Nephron progenitor cell (in vitro differentiated cells): ENCODE measurements at regions not wholly inside any gene's neighbourhood (a gene's known extent, or its start where the extent isn't known, plus 50 kb on each side); places are given as distances from the start of the nearest gene placed in this dataset.

ENCODE experiments used
- DNase-seq: peaks from one replicate; pipeline ENCODE4 v3.0.0; 2021
- H3K27ac Mint-ChIP-seq: 2 replicates; pipeline ENCODE4 v1.8.0; 2021; ENCODE audit warnings: mild to moderate bottlenecking, moderate library complexity, mixed read lengths
- H3K27me3 Mint-ChIP-seq: 2 replicates; pipeline ENCODE4 v1.8.0; 2021; ENCODE audit warnings: mild to moderate bottlenecking, low read depth, mixed read lengths; ENCODE audit not compliant: poor library complexity
- H3K36me3 Mint-ChIP-seq: 2 replicates; pipeline ENCODE4 v1.8.0; 2021; ENCODE audit warnings: low read depth, mixed read lengths
- H3K4me1 Mint-ChIP-seq: 2 replicates; pipeline ENCODE4 v1.8.0; 2021; ENCODE audit warnings: mixed read lengths
- H3K4me3 Mint-ChIP-seq: 2 replicates; pipeline ENCODE4 v1.8.0; 2021; ENCODE audit warnings: mild to moderate bottlenecking, moderate library complexity, mixed read lengths
- H3K9me3 Mint-ChIP-seq: 2 replicates; pipeline ENCODE4 v1.8.0; 2021; ENCODE audit warnings: mild to moderate bottlenecking, moderate library complexity, mixed read lengths
- TF ChIP-seq, protein P1 (sequence below): fragments of 200-600 bp; sonication (generic); IDR thresholded peaks from 2 replicates; pipeline ENCODE4 v1.5.0; 2021; ENCODE audit warnings: antibody characterized with exemption

DNA sequence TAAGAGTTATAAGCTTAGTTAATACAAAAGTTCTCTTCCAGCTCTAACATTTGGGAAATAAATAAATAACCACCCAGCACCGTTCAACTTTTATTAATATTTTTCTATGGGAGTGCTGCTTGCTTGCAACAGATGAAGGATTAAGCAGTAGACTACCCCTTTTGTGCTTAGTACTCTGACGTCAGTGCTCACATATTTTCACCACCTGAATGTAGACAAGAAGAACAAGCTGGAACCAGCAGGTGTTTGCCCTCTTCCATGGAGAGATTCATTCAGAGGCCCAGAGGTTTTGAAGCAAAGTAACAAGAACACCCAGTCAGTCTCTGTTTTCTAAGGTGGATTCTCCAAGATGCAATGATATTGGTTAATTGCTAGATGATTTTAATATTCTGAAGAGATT is 307.1 kb upstream of the PIK3C3 start:
- Mint-ChIP-seq H3K27me3 (no peaks in the 10 kb centered on the region), H3K36me3 (no peaks in the 10 kb centered on the region), H3K4me3 (no peak overlapping the region), H3K4me1 (peaks cover 10% of the 10 kb centered on the region), H3K27ac (no peak overlapping the region), H3K9me3 (peaks cover 8% of the 10 kb centered on the region)
- DNase-seq: no peak
- TF ChIP-seq, protein P1, sequence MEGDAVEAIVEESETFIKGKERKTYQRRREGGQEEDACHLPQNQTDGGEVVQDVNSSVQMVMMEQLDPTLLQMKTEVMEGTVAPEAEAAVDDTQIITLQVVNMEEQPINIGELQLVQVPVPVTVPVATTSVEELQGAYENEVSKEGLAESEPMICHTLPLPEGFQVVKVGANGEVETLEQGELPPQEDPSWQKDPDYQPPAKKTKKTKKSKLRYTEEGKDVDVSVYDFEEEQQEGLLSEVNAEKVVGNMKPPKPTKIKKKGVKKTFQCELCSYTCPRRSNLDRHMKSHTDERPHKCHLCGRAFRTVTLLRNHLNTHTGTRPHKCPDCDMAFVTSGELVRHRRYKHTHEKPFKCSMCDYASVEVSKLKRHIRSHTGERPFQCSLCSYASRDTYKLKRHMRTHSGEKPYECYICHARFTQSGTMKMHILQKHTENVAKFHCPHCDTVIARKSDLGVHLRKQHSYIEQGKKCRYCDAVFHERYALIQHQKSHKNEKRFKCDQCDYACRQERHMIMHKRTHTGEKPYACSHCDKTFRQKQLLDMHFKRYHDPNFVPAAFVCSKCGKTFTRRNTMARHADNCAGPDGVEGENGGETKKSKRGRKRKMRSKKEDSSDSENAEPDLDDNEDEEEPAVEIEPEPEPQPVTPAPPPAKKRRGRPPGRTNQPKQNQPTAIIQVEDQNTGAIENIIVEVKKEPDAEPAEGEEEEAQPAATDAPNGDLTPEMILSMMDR: no peak

DNA sequence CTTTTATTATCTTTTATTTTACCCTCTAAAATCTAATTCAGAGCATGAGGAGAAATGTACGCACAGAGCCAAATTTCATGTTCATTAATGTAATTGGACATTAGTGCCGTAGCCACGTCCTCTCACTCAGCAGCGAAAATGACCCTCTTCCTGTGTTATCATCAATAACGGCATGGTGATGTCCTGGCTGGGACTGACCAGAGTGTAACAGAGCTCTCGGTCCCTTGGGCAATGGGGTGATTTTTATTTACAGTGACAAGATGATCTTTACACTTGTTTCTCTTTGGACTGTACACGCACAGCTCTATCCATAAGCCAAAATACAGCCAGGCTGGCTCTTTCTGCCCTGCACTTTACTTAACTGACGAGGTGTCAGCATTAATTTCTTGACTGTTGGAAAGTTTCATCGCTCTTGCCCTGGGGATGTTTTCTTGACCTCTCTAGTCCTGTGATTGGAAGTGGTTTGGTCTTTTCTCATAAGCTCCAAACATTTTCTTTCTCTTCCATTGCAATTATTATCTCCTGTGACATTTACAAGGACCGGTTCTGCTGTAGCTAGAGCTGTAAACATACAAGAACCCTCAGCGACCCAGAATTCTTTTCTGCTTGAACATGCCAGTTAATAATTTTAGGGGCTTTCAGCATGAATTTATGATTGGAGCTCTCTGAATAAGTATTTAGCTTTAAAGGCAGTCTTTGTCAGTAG is 308.0 kb upstream of the PIK3C3 start:
- DNase-seq: no peak
- TF ChIP-seq, protein P1: no peak
- Mint-ChIP-seq H3K4me3 (no peak overlapping the region), H3K27me3 (no peaks in the 10 kb centered on the region), H3K4me1 (peaks cover 14% of the 10 kb centered on the region), H3K36me3 (no peaks in the 10 kb centered on the region), H3K9me3 (peaks cover 8% of the 10 kb centered on the region), H3K27ac (no peak overlapping the region)

DNA sequence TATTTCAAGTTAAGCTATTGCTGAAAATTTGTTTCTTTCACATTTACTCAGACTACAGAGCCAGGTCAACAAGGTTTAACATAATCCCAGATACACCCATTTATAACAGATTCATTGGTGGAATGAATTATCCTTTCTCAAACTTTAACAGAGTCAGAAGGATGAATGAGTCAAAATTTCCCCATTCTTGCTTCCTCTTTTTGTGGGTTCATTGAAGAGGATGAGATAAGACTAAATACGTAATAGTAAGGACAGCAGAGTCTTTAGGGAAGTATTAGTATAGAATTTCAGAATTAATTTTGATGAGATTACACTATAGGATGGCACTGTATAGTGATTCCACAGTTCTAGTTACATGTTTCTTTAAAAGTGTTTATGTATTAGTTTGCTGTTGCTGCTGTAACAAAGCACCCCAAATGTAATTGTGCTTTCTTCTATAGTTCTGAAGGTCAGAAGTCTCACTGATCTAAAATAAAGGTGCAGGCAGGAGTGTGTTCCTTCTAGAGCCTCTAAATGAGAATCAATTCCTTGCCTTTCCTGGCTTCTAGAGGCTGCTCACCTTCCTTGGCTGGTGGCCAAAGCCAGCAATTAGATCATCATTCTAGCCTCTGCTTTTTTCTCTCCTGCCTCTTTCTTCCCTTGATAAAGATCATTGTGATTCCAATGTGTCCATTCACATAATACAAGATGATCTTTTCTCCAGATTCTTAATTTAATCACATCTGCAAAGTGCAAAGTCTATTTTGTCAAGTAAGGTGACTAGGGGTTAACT is 309.3 kb upstream of the PIK3C3 start:
- Mint-ChIP-seq H3K9me3 (peaks cover 8% of the 10 kb centered on the region), H3K4me1 (peaks cover 14% of the 10 kb centered on the region), H3K36me3 (no peaks in the 10 kb centered on the region), H3K27ac (no peak overlapping the region), H3K4me3 (no peak overlapping the region), H3K27me3 (no peaks in the 10 kb centered on the region)
- TF ChIP-seq, protein P1: no peak
- no peak for DNase-seq

DNA sequence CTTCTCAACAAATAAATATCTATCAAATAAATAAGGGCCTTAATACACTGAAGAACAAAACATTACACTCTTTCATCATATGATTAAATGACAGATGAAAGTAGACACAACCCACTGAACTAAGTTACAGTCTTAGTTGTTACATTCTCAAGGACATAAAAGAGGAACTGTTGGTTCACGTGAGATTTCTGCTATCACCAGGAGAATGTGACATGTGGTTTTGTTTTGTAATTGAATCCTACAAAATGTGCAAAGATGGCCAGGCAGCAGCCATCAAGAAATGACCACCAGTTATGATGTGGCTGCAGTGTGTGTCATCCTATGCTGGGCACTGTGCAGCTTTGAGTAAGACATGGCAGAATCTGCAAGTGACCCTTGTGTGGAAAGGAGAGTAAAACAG is 310.6 kb upstream of the PIK3C3 start:
- Mint-ChIP-seq H3K36me3 (no peaks in the 10 kb centered on the region), H3K9me3 (peaks cover 8% of the 10 kb centered on the region), H3K4me3 (no peak overlapping the region), H3K27me3 (no peaks in the 10 kb centered on the region), H3K27ac (no peak overlapping the region), H3K4me1 (peaks cover 14% of the 10 kb centered on the region)
- TF ChIP-seq, protein P1: no peak
- DNase-seq: no peak

DNA sequence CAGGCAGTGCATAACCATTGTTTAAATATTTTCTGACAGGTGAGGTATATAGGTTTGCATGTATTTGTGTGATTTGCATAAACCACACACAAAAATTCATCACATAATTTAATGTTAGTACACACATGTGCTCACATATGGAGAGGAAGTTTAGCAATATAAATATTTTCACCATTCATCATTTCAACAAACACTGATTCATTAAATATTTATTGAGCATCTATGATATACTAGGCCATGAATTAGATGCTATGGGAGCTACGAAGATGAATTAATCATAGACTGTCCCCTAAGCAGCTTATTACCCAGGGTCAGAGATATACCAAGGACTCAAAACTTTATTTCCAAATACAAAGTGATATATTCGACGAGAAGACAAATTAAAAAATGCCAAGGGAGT is 311.6 kb upstream of the PIK3C3 start:
- TF ChIP-seq, protein P1: no peak
- peaks cover 8% of the 10 kb centered on the region for H3K9me3 Mint-ChIP-seq
- H3K4me1 Mint-ChIP-seq: peaks cover 14% of the 10 kb centered on the region
- no peak overlapping the region for H3K4me3 Mint-ChIP-seq
- H3K27me3 Mint-ChIP-seq: no peaks in the 10 kb centered on the region
- no peak overlapping the region for H3K27ac Mint-ChIP-seq
- no peaks in the 10 kb centered on the region for H3K36me3 Mint-ChIP-seq
- no peak for DNase-seq
